ENCODE measurements at regions not wholly inside any gene's neighbourhood (a gene's known extent, or its start where the extent isn't known, plus 50 kb on each side); places are given as distances from the start of the nearest gene placed in this dataset.

DNA sequence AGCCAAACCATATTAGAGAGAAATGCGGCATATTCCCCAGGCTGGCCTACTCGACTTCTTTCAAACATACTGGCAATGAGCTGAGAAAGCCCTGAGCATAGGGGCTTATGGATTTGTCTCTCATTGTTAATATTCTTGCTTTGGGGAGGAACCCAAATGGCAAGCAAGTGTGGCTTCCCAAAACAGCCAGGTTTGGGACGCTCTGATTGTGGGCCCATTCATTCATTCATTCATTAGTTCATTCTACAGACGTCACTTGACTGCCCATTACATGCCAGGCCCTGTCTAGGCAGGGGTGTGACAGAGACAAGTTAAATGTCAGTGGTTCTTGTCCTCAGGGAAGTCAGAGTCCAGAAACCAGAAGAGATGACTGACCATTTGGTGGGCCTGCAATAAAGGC is 77.4 kb upstream of the THBS1 start:
- TF ChIP-seq POLR2A (IDR thresholded peaks at IDR 0.05) = no peak
- TF ChIP-seq, protein P1, sequence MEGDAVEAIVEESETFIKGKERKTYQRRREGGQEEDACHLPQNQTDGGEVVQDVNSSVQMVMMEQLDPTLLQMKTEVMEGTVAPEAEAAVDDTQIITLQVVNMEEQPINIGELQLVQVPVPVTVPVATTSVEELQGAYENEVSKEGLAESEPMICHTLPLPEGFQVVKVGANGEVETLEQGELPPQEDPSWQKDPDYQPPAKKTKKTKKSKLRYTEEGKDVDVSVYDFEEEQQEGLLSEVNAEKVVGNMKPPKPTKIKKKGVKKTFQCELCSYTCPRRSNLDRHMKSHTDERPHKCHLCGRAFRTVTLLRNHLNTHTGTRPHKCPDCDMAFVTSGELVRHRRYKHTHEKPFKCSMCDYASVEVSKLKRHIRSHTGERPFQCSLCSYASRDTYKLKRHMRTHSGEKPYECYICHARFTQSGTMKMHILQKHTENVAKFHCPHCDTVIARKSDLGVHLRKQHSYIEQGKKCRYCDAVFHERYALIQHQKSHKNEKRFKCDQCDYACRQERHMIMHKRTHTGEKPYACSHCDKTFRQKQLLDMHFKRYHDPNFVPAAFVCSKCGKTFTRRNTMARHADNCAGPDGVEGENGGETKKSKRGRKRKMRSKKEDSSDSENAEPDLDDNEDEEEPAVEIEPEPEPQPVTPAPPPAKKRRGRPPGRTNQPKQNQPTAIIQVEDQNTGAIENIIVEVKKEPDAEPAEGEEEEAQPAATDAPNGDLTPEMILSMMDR (IDR thresholded peaks at IDR 0.05) = no peak
